ENCODE measurements at regions not wholly inside any gene's neighbourhood (a gene's known extent, or its start where the extent isn't known, plus 50 kb on each side); places are given as distances from the start of the nearest gene placed in this dataset.

- TF ChIP-seq CTCF (IDR thresholded peaks at IDR 0.05) (no peak), TAF1 (IDR thresholded peaks at IDR 0.05; ENCODE audit: borderline replicate concordance, low read depth, low read length) (no peak), FOSL2 (IDR thresholded peaks at IDR 0.05; ENCODE audit: borderline replicate concordance, low read depth) (no peak)
Measured at GRCh38 chr1:17994046-17994445, 113.6 kb upstream of the IGSF21 start.
